Upper lobe of left lung (tissue), 6 donors: ENCODE measurements at regions not wholly inside any gene's neighbourhood (a gene's known extent, or its start where the extent isn't known, plus 50 kb on each side); places are given as distances from the start of the nearest gene placed in this dataset.

Experiments used
- ATAC-seq, 2 donors: fragments of 200-7000 bp; cut with Tn5 transposase; one replicate each; pipeline ENCODE4 v1.9.1; 2022; ENCODE audit warnings: mild to moderate bottlenecking in 2 of 2, moderate library complexity in 2 of 2; ENCODE audit not compliant: low FRiP score in 2 of 2
- DNase-seq, 2 donors: peaks; one replicate each; pipeline ENCODE4 v3.0.0-alpha.2; 2019 to 2020
- H3K27ac ChIP-seq, 4 donors: fragments of 200-600 bp; sonication (generic); one replicate each; pipeline ENCODE4 v1.5.1; 2016 to 2019
- H3K27me3 ChIP-seq, 4 donors: fragments of 200-600 bp; sonication (generic); one replicate each; pipeline ENCODE4 v1.5.1; 2017 to 2019
- H3K36me3 ChIP-seq, 4 donors: fragments of 200-600 bp; sonication (generic); one replicate each; pipeline ENCODE4 v1.5.1; 2016 to 2019
- H3K4me1 ChIP-seq, 4 donors: fragments of 200-600 bp; sonication (generic); one replicate each; pipeline ENCODE4 v1.5.1; 2018 to 2019
- H3K4me3 ChIP-seq, 4 donors: fragments of 200-600 bp; sonication (generic); one replicate each; pipeline ENCODE4 v1.5.1; 2017 to 2019; ENCODE audit warnings: mild to moderate bottlenecking in 2 of 4, moderate library complexity in 1 of 4
- H3K9me3 ChIP-seq, 4 donors: fragments of 200-600 bp; sonication (generic); one replicate each; pipeline ENCODE4 v1.5.1; 2018 to 2019
- CTCF ChIP-seq, 6 experiments: fragments of 450-650 bp in 4 of 6; fragments of 200-600 bp in 2 of 6; sonication (generic) in 2 of 6; IDR thresholded peaks; one replicate each; pipeline ENCODE4 v1.5.1; 2016 to 2019; ENCODE audit warnings: antibody characterized with exemption in 6 of 6
- EP300 ChIP-seq, 4 donors: sonication (generic); formaldehyde crosslinking; IDR thresholded peaks; one replicate each; pipeline ENCODE4 v1.5.1; 2017; ENCODE audit warnings: antibody characterized with exemption in 4 of 4, control low read depth in 2 of 4
- POLR2A ChIP-seq, 4 donors: fragments of 450-650 bp; IDR thresholded peaks; one replicate each; pipeline ENCODE4 v1.5.1; 2016 to 2017; ENCODE audit warnings: antibody characterized with exemption in 4 of 4, mild to moderate bottlenecking in 2 of 4
- POLR2AphosphoS5 ChIP-seq, 2 donors: sonication (generic); formaldehyde crosslinking; IDR thresholded peaks; one replicate each; pipeline ENCODE4 v1.5.1; 2017; ENCODE audit warnings: antibody characterized with exemption in 2 of 2
- WGBS, 2 donors: methylation state at CpG; one replicate each; pipeline ENCODE4 v1.1.5; 2017 to 2018; 5-methylcytosine and 5-hydroxymethylcytosine counted together
- donor health status: DM: no; HTN: no; CAD: no; lungs with moderate emphysema.
- donor health status: DM: no; HTN: yes; CAD: no; lungs with severe emphysema.

- peak overlapping the region in 2 of 4 donors; percentile 59 to 69 for H3K27ac ChIP-seq
- DNase-seq, result peak in 1 of 2 donors; percentile 51
These were observed 123.9 kb upstream of the PHACTR1 start for GRCh38 chr6:12592634-12593033.

GRCh38 chr6:12593771-12594529 is 122.6 kb upstream of the PHACTR1 start:
- peak; percentile 46 to 85 for ATAC-seq

More at GRCh38 chr6:12592634-12593033, 123.9 kb upstream of the PHACTR1 start:
- H3K27me3 ChIP-seq, result no peaks in the 10 kb centered on the region
- no peak for ATAC-seq
- H3K4me3 ChIP-seq, result no peak overlapping the region
- H3K36me3 ChIP-seq, result no peaks in the 10 kb centered on the region
- peaks cover 12 to 21% (median 20%) of the 10 kb centered on the region in 4 donors for H3K4me1 ChIP-seq
- TF ChIP-seq POLR2A (IDR thresholded peaks at IDR 0.05), result no peak
- peak in 1 of 4 donors; percentile 88 for TF ChIP-seq EP300 (IDR thresholded peaks at IDR 0.05)
- TF ChIP-seq POLR2AphosphoS5 (IDR thresholded peaks at IDR 0.05), result peak; percentile 44 to 54
- 52% methylated on average over 4 of the region's 4 CpGs for WGBS, 2 donors
- no peaks in the 10 kb centered on the region for H3K9me3 ChIP-seq

GRCh38 chr6:12594530-12594893 is 122.1 kb upstream of the PHACTR1 start:
- 58 to 72% methylated on average over 3 of the region's 3 CpGs for WGBS, 2 donors
- Histone ChIP-seq H3K9me3 (no peaks in the 10 kb centered on the region), H3K27me3 (no peaks in the 10 kb centered on the region), H3K36me3 (no peaks in the 10 kb centered on the region), H3K4me3 (no peak overlapping the region), H3K4me1 (peaks cover 12 to 21% (median 18%) of the 10 kb centered on the region in 4 donors), H3K27ac (peak overlapping the region in 3 of 4 donors; percentile 36 to 59 (median 47))
- no peak for TF ChIP-seq POLR2AphosphoS5 (IDR thresholded peaks at IDR 0.05)
- TF ChIP-seq POLR2A (IDR thresholded peaks at IDR 0.05), result no peak
- TF ChIP-seq EP300 (IDR thresholded peaks at IDR 0.05), result no peak
- no peak for TF ChIP-seq CTCF (IDR thresholded peaks at IDR 0.05)
- ATAC-seq, result no peak
- DNase-seq, result no peak

More at GRCh38 chr6:12593771-12594529, 122.6 kb upstream of the PHACTR1 start:
- Histone ChIP-seq H3K27ac (peak overlapping the region in 3 of 4 donors; percentile 36 to 59 (median 47)), H3K4me1 (peaks cover 12 to 21% (median 18%) of the 10 kb centered on the region in 4 donors), H3K27me3 (no peaks in the 10 kb centered on the region), H3K9me3 (no peaks in the 10 kb centered on the region), H3K4me3 (no peak overlapping the region), H3K36me3 (no peaks in the 10 kb centered on the region)
- WGBS, 2 donors, result 57 to 69% methylated on average over 12 of the region's 12 CpGs
- TF ChIP-seq POLR2A (IDR thresholded peaks at IDR 0.05), result peak in 1 of 4 donors; percentile 24
- TF ChIP-seq EP300 (IDR thresholded peaks at IDR 0.05), result no peak
- peak in 1 of 2 donors; percentile 9 for TF ChIP-seq POLR2AphosphoS5 (IDR thresholded peaks at IDR 0.05)
- no peak for TF ChIP-seq CTCF (IDR thresholded peaks at IDR 0.05)
- DNase-seq, result peak in 1 of 2 donors; percentile 68

- no peak overlapping the region for H3K27ac ChIP-seq
- H3K27me3 ChIP-seq, result no peaks in the 10 kb centered on the region
- DNase-seq (no peak), ATAC-seq (peak in 1 of 2 donors; percentile 77)
- no peak overlapping the region for H3K4me3 ChIP-seq
- 56 to 74% methylated on average over 9 of the region's 9 CpGs for WGBS, 2 donors
- peaks cover 12 to 21% (median 18%) of the 10 kb centered on the region in 4 donors for H3K4me1 ChIP-seq
- H3K9me3 ChIP-seq, result no peaks in the 10 kb centered on the region
- TF ChIP-seq POLR2A (IDR thresholded peaks at IDR 0.05) (no peak), EP300 (IDR thresholded peaks at IDR 0.05) (no peak), POLR2AphosphoS5 (IDR thresholded peaks at IDR 0.05) (no peak), CTCF (IDR thresholded peaks at IDR 0.05) (no peak)
- no peaks in the 10 kb centered on the region for H3K36me3 ChIP-seq
These were observed 121.3 kb upstream of the PHACTR1 start for GRCh38 chr6:12595161-12595811.

- Histone ChIP-seq H3K9me3 (no peaks in the 10 kb centered on the region), H3K4me1 (peaks cover 12 to 21% (median 18%) of the 10 kb centered on the region in 4 donors), H3K27me3 (no peaks in the 10 kb centered on the region), H3K27ac (no peak overlapping the region), H3K36me3 (no peaks in the 10 kb centered on the region), H3K4me3 (no peak overlapping the region)
- no peak for ATAC-seq
- no peak for TF ChIP-seq EP300 (IDR thresholded peaks at IDR 0.05)
- no peak for TF ChIP-seq POLR2A (IDR thresholded peaks at IDR 0.05)
- TF ChIP-seq CTCF (IDR thresholded peaks at IDR 0.05), result no peak
- TF ChIP-seq POLR2AphosphoS5 (IDR thresholded peaks at IDR 0.05), result no peak
- 66 to 67% methylated on average over 2 of the region's 2 CpGs for WGBS, 2 donors
- no peak for DNase-seq
These were observed 119.8 kb upstream of the PHACTR1 start for GRCh38 chr6:12596731-12597130.
